ENCODE measurements at regions not wholly inside any gene's neighbourhood (a gene's known extent, or its start where the extent isn't known, plus 50 kb on each side); places are given as distances from the start of the nearest gene placed in this dataset.

GRCh38 chr14:101349108-101349507, 212.2 kb upstream of the DIO3 start:
- Histone ChIP-seq H3K27ac (no peak overlapping the region), H3K27me3 (replicated peaks) (no peaks in the 10 kb centered on the region), H3K36me3 (replicated peaks) (no peaks in the 10 kb centered on the region), H3K4me3 (ENCODE audit: low read depth, low read length) (no peak overlapping the region)
- DNase-seq: no peak
- TF ChIP-seq, protein P1, sequence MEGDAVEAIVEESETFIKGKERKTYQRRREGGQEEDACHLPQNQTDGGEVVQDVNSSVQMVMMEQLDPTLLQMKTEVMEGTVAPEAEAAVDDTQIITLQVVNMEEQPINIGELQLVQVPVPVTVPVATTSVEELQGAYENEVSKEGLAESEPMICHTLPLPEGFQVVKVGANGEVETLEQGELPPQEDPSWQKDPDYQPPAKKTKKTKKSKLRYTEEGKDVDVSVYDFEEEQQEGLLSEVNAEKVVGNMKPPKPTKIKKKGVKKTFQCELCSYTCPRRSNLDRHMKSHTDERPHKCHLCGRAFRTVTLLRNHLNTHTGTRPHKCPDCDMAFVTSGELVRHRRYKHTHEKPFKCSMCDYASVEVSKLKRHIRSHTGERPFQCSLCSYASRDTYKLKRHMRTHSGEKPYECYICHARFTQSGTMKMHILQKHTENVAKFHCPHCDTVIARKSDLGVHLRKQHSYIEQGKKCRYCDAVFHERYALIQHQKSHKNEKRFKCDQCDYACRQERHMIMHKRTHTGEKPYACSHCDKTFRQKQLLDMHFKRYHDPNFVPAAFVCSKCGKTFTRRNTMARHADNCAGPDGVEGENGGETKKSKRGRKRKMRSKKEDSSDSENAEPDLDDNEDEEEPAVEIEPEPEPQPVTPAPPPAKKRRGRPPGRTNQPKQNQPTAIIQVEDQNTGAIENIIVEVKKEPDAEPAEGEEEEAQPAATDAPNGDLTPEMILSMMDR (IDR thresholded peaks at IDR 0.05; ENCODE audit: low read depth, low read length, missing control alignments): no peak
- in situ Hi-C loops (cut with HindIII; ENCODE audit: low pct_ligation_motif_present, low sequenced_read_pairs): no loop called here

GRCh38 chr14:101350021-101350420, 211.3 kb upstream of the DIO3 start:
- Histone ChIP-seq H3K4me3 (ENCODE audit: low read depth, low read length) (no peak overlapping the region), H3K36me3 (replicated peaks) (no peaks in the 10 kb centered on the region), H3K27ac (no peak overlapping the region), H3K27me3 (replicated peaks) (no peaks in the 10 kb centered on the region)
- TF ChIP-seq, protein P1 (IDR thresholded peaks at IDR 0.05; ENCODE audit: low read depth, low read length, missing control alignments): no peak
- no peak for DNase-seq
- in situ Hi-C loops (cut with HindIII; ENCODE audit: low pct_ligation_motif_present, low sequenced_read_pairs): no loop called here

GRCh38 chr14:101350691-101351090, 210.6 kb upstream of the DIO3 start:
- Histone ChIP-seq H3K27ac (no peak overlapping the region), H3K4me3 (ENCODE audit: low read depth, low read length) (no peak overlapping the region), H3K36me3 (replicated peaks) (no peaks in the 10 kb centered on the region), H3K27me3 (replicated peaks) (no peaks in the 10 kb centered on the region)
- TF ChIP-seq, protein P1 (IDR thresholded peaks at IDR 0.05; ENCODE audit: low read depth, low read length, missing control alignments): no peak
- in situ Hi-C loops (cut with HindIII; ENCODE audit: low pct_ligation_motif_present, low sequenced_read_pairs): no loop called here
- no peak for DNase-seq

GRCh38 chr14:101351146-101351545, 210.1 kb upstream of the DIO3 start:
- no peaks in the 10 kb centered on the region for H3K36me3 ChIP-seq (replicated peaks)
- no peak for DNase-seq
- H3K27ac ChIP-seq: no peak overlapping the region
- TF ChIP-seq, protein P1 (IDR thresholded peaks at IDR 0.05; ENCODE audit: low read depth, low read length, missing control alignments): no peak
- H3K4me3 ChIP-seq (ENCODE audit: low read depth, low read length): no peak overlapping the region
- no peaks in the 10 kb centered on the region for H3K27me3 ChIP-seq (replicated peaks)
- in situ Hi-C loops (cut with HindIII; ENCODE audit: low pct_ligation_motif_present, low sequenced_read_pairs): no loop called here

GRCh38 chr14:101351769-101352168, 209.5 kb upstream of the DIO3 start:
- DNase-seq: no peak
- TF ChIP-seq, protein P1 (IDR thresholded peaks at IDR 0.05; ENCODE audit: low read depth, low read length, missing control alignments): no peak
- in situ Hi-C loops (cut with HindIII; ENCODE audit: low pct_ligation_motif_present, low sequenced_read_pairs): no loop called here
- Histone ChIP-seq H3K27ac (no peak overlapping the region), H3K27me3 (replicated peaks) (no peaks in the 10 kb centered on the region), H3K4me3 (ENCODE audit: low read depth, low read length) (no peak overlapping the region), H3K36me3 (replicated peaks) (no peaks in the 10 kb centered on the region)

GRCh38 chr14:101352567-101352966, 208.7 kb upstream of the DIO3 start:
- Histone ChIP-seq H3K27me3 (replicated peaks) (no peaks in the 10 kb centered on the region), H3K36me3 (replicated peaks) (no peaks in the 10 kb centered on the region), H3K27ac (no peak overlapping the region), H3K4me3 (ENCODE audit: low read depth, low read length) (no peak overlapping the region)
- in situ Hi-C loops (cut with HindIII; ENCODE audit: low pct_ligation_motif_present, low sequenced_read_pairs): no loop called here
- TF ChIP-seq, protein P1 (IDR thresholded peaks at IDR 0.05; ENCODE audit: low read depth, low read length, missing control alignments): no peak
- DNase-seq: no peak

Measured in brain microvascular endothelial cell (primary cell).